ENCODE measurements at regions not wholly inside any gene's neighbourhood (a gene's known extent, or its start where the extent isn't known, plus 50 kb on each side); places are given as distances from the start of the nearest gene placed in this dataset.

- Histone ChIP-seq H3K4me2 (replicated peaks; ENCODE audit: extremely low read depth, low read length, poor library complexity, severe bottlenecking) (no peak overlapping the region), H3K4me1 (ENCODE audit: control insufficient read depth in 1 of 2, insufficient read depth in 2 of 2, low read length in 2 of 2) (no peaks in the 10 kb centered on the region), H3K9me3 (replicated peaks in 1 of 2; ENCODE audit: control insufficient read depth in 1 of 2, insufficient read depth in 1 of 2, low read length in 2 of 2) (peaks cover 0 to 9% of the 10 kb centered on the region in 2 donors), H3K27me3 (ENCODE audit: control insufficient read depth in 2 of 2, insufficient read depth in 2 of 2, low read length in 2 of 2) (no peaks in the 10 kb centered on the region), H3K79me2 (ENCODE audit: insufficient read depth, low read length) (no peaks in the 10 kb centered on the region), H4K20me1 (ENCODE audit: insufficient read depth, low read length) (no peaks in the 10 kb centered on the region), H3K9ac (ENCODE audit: insufficient read depth, low read length, poor library complexity, severe bottlenecking) (no peak overlapping the region), H3K27ac (ENCODE audit: low read depth in 1 of 2, low read length in 2 of 2) (no peak overlapping the region), H3K36me3 (replicated peaks in 1 of 2; ENCODE audit: control insufficient read depth in 1 of 2, insufficient read depth in 2 of 2, low read length in 2 of 2) (no peaks in the 10 kb centered on the region), H3K4me3 (replicated peaks in 1 of 3; ENCODE audit: low read depth in 2 of 3, low read length in 3 of 3) (no peak overlapping the region), H2AFZ (ENCODE audit: insufficient read depth, low read depth, low read length, poor library complexity, severe bottlenecking) (no peak overlapping the region)
- peaks cover 0 to 15% (median 6%) of the 10 kb centered on the region in 7 donors for H3K9me3 Mint-ChIP-seq
- H3K27ac Mint-ChIP-seq, result no peak overlapping the region
- no peak for TF ChIP-seq CTCF (IDR thresholded peaks at IDR 0.05)
- intact Hi-C loops (cut with micrococcal nuclease), result no loop called here
- H3K4me1 Mint-ChIP-seq, result no peaks in the 10 kb centered on the region
- H3K27me3 Mint-ChIP-seq (ENCODE audit: low read depth in 3 of 3), result peaks cover 0 to 5% (median 0%) of the 10 kb centered on the region in 3 donors
- 74% methylated on average over 4 of the region's 5 CpGs for WGBS (ENCODE audit: insufficient coverage)
- no peaks in the 10 kb centered on the region for H3K36me3 Mint-ChIP-seq
- H3K4me3 Mint-ChIP-seq, result no peak overlapping the region
- no peak for DNase-seq
Observed at GRCh38 chr10:85145966-85146365, 817.6 kb downstream of the CCSER2 start.

GRCh38 chr10:85147346-85148250 is 819.2 kb downstream of the CCSER2 start:
- Histone ChIP-seq H3K27ac (ENCODE audit: low read depth in 1 of 2, low read length in 2 of 2) (no peak overlapping the region), H3K9ac (ENCODE audit: insufficient read depth, low read length, poor library complexity, severe bottlenecking) (no peak overlapping the region), H3K4me3 (replicated peaks in 1 of 3; ENCODE audit: low read depth in 2 of 3, low read length in 3 of 3) (no peak overlapping the region), H3K4me2 (replicated peaks; ENCODE audit: extremely low read depth, low read length, poor library complexity, severe bottlenecking) (no peak overlapping the region), H3K79me2 (ENCODE audit: insufficient read depth, low read length) (no peaks in the 10 kb centered on the region), H3K27me3 (ENCODE audit: control insufficient read depth in 2 of 2, insufficient read depth in 2 of 2, low read length in 2 of 2) (no peaks in the 10 kb centered on the region), H3K36me3 (replicated peaks in 1 of 2; ENCODE audit: control insufficient read depth in 1 of 2, insufficient read depth in 2 of 2, low read length in 2 of 2) (no peaks in the 10 kb centered on the region), H3K4me1 (ENCODE audit: control insufficient read depth in 1 of 2, insufficient read depth in 2 of 2, low read length in 2 of 2) (no peaks in the 10 kb centered on the region), H3K9me3 (replicated peaks in 1 of 2; ENCODE audit: control insufficient read depth in 1 of 2, insufficient read depth in 1 of 2, low read length in 2 of 2) (peaks cover 0 to 9% of the 10 kb centered on the region in 2 donors), H4K20me1 (ENCODE audit: insufficient read depth, low read length) (no peaks in the 10 kb centered on the region), H2AFZ (ENCODE audit: insufficient read depth, low read depth, low read length, poor library complexity, severe bottlenecking) (no peak overlapping the region)
- Mint-ChIP-seq H3K9me3 (peaks cover 0 to 6% (median 3%) of the 10 kb centered on the region in 7 donors), H3K36me3 (no peaks in the 10 kb centered on the region), H3K4me3 (no peak overlapping the region), H3K27ac (no peak overlapping the region), H3K27me3 (ENCODE audit: low read depth in 3 of 3) (peaks cover 0 to 5% (median 0%) of the 10 kb centered on the region in 3 donors), H3K4me1 (no peaks in the 10 kb centered on the region)
- intact Hi-C loops (cut with micrococcal nuclease), result no loop called here
- no peak for DNase-seq
- 88% methylated on average over 1 of the region's 1 CpG for WGBS (ENCODE audit: insufficient coverage)
- TF ChIP-seq CTCF (IDR thresholded peaks at IDR 0.05), result no peak
